GM18505 (cell line): ENCODE measurements at regions not wholly inside any gene's neighbourhood (a gene's known extent, or its start where the extent isn't known, plus 50 kb on each side); places are given as distances from the start of the nearest gene placed in this dataset.
"Not testable (repeated sequence)": the region's sequence is repeated elsewhere in the genome, so short reads cannot be mapped to it uniquely, and the experiment has no call there.

Experiments used
- ATAC-seq: cut with Tn5 transposase; IDR thresholded peaks from one replicate; pipeline ENCODE4 v1.9.1; 2021; ENCODE audit not compliant: unreplicated experiment
- POLR2A ChIP-seq: IDR thresholded peaks from 4 replicates; pipeline ENCODE4 v1.6.1; 2011; ENCODE audit warnings: borderline replicate concordance; ENCODE audit not compliant: insufficient read depth, insufficient read length; ENCODE audit errors: extremely low read depth

DNA sequence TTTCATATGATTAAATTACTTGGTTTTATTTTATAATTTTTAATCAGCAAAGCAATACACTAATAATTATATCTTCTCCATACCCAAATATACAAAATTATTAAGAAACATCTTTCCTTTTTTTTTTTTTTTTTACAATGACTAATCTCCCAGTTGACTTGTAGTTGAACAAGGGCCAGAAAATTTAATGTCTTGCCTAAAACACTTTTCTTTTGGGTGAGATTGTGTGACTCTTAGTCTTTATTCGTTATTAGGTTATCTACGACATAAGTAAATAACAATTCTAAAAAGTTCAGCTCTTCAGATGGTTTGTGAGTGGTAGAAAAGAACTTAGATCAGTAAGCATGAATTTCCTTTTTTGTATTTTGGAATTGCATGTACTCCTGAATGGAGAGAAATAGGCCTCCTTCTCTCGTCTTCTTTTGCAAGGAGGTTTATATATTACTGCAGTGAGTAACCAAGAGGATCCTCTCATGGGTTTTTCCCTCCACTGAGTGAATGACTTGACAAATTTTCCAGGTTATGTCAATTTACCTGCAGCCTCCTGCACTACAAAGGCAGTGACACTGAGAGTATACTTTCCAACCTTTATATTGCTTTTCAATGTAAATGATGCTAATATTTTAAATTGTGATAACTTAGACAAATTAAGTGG lies 364.5 kb upstream of the CITED2 start:
- ATAC-seq = no peak
- no peak for TF ChIP-seq POLR2A

GRCh38 chr6:139736325-139736906 lies 362.0 kb upstream of the CITED2 start:
- peak; percentile 85 for ATAC-seq
- TF ChIP-seq POLR2A = no peak

GRCh38 chr6:139732451-139732850 lies 358.0 kb upstream of the CITED2 start:
- no peak for TF ChIP-seq POLR2A
- ATAC-seq = no peak

- ATAC-seq = no peak
- TF ChIP-seq POLR2A = no peak
These were observed 356.0 kb upstream of the CITED2 start for GRCh38 chr6:139730340-139730974.

GRCh38 chr6:139728876-139729427 lies 354.5 kb upstream of the CITED2 start:
- no peak for ATAC-seq
- TF ChIP-seq POLR2A = no peak

- not testable (repeated sequence) for ATAC-seq
These were observed 351.8 kb upstream of the CITED2 start for GRCh38 chr6:139726272-139726671.

- ATAC-seq = no peak
- no peak for TF ChIP-seq POLR2A
These were observed 348.1 kb upstream of the CITED2 start for GRCh38 chr6:139722530-139722929.

DNA sequence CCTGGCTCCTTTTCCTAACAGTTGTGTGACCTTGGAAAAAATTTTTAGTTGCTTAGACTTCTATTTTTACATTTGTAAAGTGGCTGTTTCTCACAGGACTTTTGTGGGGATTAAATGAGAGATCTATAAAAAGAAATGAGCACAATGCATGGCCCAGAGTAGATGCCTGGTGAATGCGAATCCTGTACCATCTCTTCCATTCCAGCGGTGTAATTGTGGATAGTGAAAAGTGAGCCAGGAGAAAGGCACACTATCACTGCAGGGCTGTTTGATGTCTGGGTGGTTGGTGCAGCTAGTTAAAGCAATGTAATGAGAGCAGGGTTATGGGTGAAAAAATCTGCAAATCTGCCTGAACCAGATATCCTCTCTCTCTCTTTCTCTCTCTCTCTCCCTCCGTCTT lies 347.5 kb upstream of the CITED2 start:
- ATAC-seq = no peak
- TF ChIP-seq POLR2A = no peak

GRCh38 chr6:139713900-139714506 lies 339.6 kb upstream of the CITED2 start:
- no peak for ATAC-seq
- TF ChIP-seq POLR2A = no peak

- ATAC-seq = no peak
- TF ChIP-seq POLR2A = no peak
These were observed 339.0 kb upstream of the CITED2 start for GRCh38 chr6:139713424-139713823.

DNA sequence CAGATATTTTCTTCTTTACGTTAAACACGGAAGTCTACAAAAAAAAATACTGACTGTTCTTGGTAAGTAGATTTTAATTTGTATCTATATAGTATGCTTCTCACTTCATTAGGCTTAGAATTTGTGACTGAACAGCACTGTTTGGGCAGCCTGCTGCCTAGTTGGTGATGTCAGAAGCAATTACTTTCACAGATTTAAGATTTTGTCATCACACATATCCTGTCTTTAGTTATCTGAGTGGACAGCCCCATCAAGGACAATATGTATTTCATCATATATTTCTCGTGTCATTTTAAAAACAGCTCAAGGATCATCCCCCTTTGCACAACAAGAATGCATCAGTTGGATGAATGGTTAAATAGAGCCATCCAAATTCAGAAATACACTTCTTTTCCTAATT lies 338.4 kb upstream of the CITED2 start:
- TF ChIP-seq POLR2A = no peak
- ATAC-seq = no peak

DNA sequence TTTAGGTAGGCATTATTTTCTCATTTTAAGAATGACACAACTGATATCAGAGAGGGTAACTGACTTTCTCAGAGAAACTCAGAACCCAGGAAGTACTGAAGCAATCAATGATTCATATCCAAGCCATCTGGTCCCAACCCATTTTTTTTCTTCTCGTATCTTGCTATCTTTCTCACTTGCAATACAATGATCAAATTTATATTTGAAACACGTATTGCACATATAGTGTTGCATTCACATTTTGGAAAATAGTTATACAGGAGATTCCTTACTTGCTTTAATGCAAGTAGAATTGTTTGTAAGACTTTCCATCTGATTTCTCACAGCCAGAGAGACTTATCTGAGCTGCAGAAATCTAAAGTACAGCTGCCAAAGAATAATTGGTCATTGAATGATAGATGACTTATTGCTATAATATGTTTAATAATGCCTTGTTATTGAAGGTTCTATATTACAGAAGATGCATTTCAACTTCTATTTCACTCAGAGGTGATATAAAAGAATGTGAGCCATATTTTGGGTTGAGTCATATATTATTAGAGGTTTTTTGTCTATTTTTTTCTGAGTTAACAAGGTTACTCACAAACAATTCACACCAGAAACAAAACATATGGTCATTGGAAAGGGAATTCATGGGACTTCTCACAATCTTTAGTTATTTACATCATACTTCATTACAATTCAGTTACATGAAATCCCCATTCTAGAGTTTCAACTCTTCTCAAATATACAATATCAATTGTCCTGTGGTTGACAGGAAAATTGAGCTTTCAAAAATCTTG lies 337.5 kb upstream of the CITED2 start:
- ATAC-seq = no peak
- no peak for TF ChIP-seq POLR2A

GRCh38 chr6:139710556-139710955 lies 336.1 kb upstream of the CITED2 start:
- no peak for TF ChIP-seq POLR2A
- ATAC-seq = no peak
